NOMO-1 treated with DMSO at 0.1 percent for 48 hours (cell line): ENCODE measurements at regions not wholly inside any gene's neighbourhood (a gene's known extent, or its start where the extent isn't known, plus 50 kb on each side); places are given as distances from the start of the nearest gene placed in this dataset.

Experiments used
- DNase-seq: peaks from one replicate; lab custom pipeline; 2025; ENCODE audit not compliant: unreplicated experiment; lab: John Stamatoyannopoulos, UW

GRCh38 chrX:78213331-78213730, 73.9 kb upstream of the TAF9B start:
- no peak for DNase-seq

- DNase-seq = peak; percentile 4
These were observed 60.4 kb upstream of the TAF9B start for GRCh38 chrX:78199851-78200250.
